ENCODE measurements at regions not wholly inside any gene's neighbourhood (a gene's known extent, or its start where the extent isn't known, plus 50 kb on each side); places are given as distances from the start of the nearest gene placed in this dataset.

DNA sequence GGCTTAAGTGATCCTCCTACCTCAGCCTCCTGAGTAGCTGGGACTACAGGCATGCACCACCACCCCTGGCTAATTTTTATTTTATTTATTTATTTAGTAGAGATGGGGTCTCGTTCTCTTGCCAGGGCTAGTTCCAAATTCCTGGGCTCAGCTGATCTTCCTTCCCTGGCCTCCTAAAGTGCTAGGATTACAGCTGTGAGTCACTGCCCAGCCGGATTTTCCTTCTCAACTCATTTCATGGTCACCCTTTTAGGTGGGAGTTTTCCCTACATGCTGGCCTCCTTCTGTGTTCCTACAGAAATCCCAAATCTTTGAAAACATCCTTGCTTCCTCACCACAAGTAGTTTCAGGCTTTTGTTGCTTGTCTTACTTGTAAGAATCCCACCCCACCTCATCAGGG is 102.1 kb upstream of the SIAH1 start:
- no CpG with 5 or more reads among the region's 2 CpGs for WGBS, 2 experiments (ENCODE audit: extremely low coverage in 2 of 2, insufficient read length in 1 of 2)
- BruUV-seq (replicated peaks): no TSS peak

More for the DNA sequence above, 102.1 kb upstream of the SIAH1 start:
- no peak overlapping the region for H2BK20ac ChIP-seq (ENCODE audit: low read depth, low read length)
- no peaks in the 10 kb centered on the region for H4K20me1 ChIP-seq (ENCODE audit: insufficient read depth, low read length)
- ChIA-PET POLR2A (ENCODE audit: unreplicated experiment) (no interaction called here), CTCF (no interaction called here)
- TF ChIP-seq NFE2L2 (IDR thresholded peaks at IDR 0.05; ENCODE audit: low read depth, low read length): no peak
- TF ChIP-seq CHD1 (IDR thresholded peaks at IDR 0.05; ENCODE audit: low read depth, low read length): no peak
- TF ChIP-seq RFX5 (IDR thresholded peaks at IDR 0.05; ENCODE audit: low read depth, low read length): no peak
- TF ChIP-seq, protein P1, sequence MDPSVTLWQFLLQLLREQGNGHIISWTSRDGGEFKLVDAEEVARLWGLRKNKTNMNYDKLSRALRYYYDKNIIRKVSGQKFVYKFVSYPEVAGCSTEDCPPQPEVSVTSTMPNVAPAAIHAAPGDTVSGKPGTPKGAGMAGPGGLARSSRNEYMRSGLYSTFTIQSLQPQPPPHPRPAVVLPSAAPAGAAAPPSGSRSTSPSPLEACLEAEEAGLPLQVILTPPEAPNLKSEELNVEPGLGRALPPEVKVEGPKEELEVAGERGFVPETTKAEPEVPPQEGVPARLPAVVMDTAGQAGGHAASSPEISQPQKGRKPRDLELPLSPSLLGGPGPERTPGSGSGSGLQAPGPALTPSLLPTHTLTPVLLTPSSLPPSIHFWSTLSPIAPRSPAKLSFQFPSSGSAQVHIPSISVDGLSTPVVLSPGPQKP (IDR thresholded peaks at IDR 0.05; ENCODE audit: borderline replicate concordance, low read depth, low read length): no peak
- no peak for TF ChIP-seq SMC3 (IDR thresholded peaks at IDR 0.05; ENCODE audit: low read depth, low read length)
- no peak for TF ChIP-seq RCOR1 (IDR thresholded peaks at IDR 0.05; ENCODE audit: insufficient replicate concordance, low read length)
- TF ChIP-seq, protein P2, sequence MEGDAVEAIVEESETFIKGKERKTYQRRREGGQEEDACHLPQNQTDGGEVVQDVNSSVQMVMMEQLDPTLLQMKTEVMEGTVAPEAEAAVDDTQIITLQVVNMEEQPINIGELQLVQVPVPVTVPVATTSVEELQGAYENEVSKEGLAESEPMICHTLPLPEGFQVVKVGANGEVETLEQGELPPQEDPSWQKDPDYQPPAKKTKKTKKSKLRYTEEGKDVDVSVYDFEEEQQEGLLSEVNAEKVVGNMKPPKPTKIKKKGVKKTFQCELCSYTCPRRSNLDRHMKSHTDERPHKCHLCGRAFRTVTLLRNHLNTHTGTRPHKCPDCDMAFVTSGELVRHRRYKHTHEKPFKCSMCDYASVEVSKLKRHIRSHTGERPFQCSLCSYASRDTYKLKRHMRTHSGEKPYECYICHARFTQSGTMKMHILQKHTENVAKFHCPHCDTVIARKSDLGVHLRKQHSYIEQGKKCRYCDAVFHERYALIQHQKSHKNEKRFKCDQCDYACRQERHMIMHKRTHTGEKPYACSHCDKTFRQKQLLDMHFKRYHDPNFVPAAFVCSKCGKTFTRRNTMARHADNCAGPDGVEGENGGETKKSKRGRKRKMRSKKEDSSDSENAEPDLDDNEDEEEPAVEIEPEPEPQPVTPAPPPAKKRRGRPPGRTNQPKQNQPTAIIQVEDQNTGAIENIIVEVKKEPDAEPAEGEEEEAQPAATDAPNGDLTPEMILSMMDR (conservative IDR thresholded peaks at IDR 0.05; ENCODE audit: low read depth, low read length): no peak
- H3K4me1 ChIP-seq (ENCODE audit: control insufficient read depth, insufficient read depth, low read length): peaks cover 4% of the 10 kb centered on the region; the same call in 1 of the 2 replicates
- no peak overlapping the region for H3K23ac ChIP-seq (ENCODE audit: low read depth, low read length)
- no peak overlapping the region for H2BK15ac ChIP-seq (ENCODE audit: low read depth, low read length)
- no peak overlapping the region for H2BK120ac ChIP-seq (ENCODE audit: low read depth, low read length)
- in situ Hi-C loops (cut with MboI; ENCODE audit: low sequenced_read_pairs) (no loop called here), dilution Hi-C loops (cut with HindIII; ENCODE audit: low sequenced_read_pairs, unreplicated experiment) (no loop called here), intact Hi-C loops (cut with micrococcal nuclease) (no loop called here)
- DNase-seq (peak; percentile 33), ATAC-seq (ENCODE audit: low read depth) (peak; percentile 68)
- H4K5ac ChIP-seq (ENCODE audit: low read depth, low read length): no peak overlapping the region
- no peak overlapping the region for H4K8ac ChIP-seq (ENCODE audit: low read depth in 2 of 2, low read length in 2 of 2)
- 0 out of 2 replicates have a peak overlapping the region, but pooled peaks have one; percentile 17 for H3K14ac ChIP-seq (replicated peaks; ENCODE audit: low read depth, low read length)
- H3K9ac ChIP-seq (ENCODE audit: low read depth, low read length): no peak overlapping the region
- H2BK5ac ChIP-seq (ENCODE audit: low read depth, low read length, poor library complexity, severe bottlenecking): no peak overlapping the region
- H3K79me1 ChIP-seq (ENCODE audit: low read depth in 1 of 2, low read length in 2 of 2): no peaks in the 10 kb centered on the region
- H3K4me2 ChIP-seq (ENCODE audit: low read depth, low read length): no peak overlapping the region
- H3K27me3 ChIP-seq (ENCODE audit: control insufficient read depth, insufficient read depth, low read length): peaks cover 2% of the 10 kb centered on the region; the same call in 1 of the 2 replicates
- H3K4me3 ChIP-seq (ENCODE audit: insufficient read depth, low read depth, low read length): no peak overlapping the region
- H3K9me3 ChIP-seq (ENCODE audit: control insufficient read depth, insufficient read depth, low read length): no peaks in the 10 kb centered on the region
- H3K9me1 ChIP-seq (ENCODE audit: insufficient read depth, low read length): no peaks in the 10 kb centered on the region
- no peak overlapping the region for H3K27ac ChIP-seq (ENCODE audit: insufficient read depth, low read length)
- no peak overlapping the region for H2AK9ac ChIP-seq (replicated peaks; ENCODE audit: low read depth, low read length, poor library complexity)
- no peak overlapping the region for H2AK5ac ChIP-seq (ENCODE audit: low read depth, low read length)
- H3K56ac ChIP-seq (ENCODE audit: extremely low read depth, insufficient read depth, low read length): no peak overlapping the region
- H4K91ac ChIP-seq (ENCODE audit: insufficient read depth, low read depth, low read length): no peak overlapping the region
- H3K36me3 ChIP-seq (ENCODE audit: control insufficient read depth, insufficient read depth, low read length): no peaks in the 10 kb centered on the region
- H3K18ac ChIP-seq (ENCODE audit: low read depth, low read length): no peak overlapping the region
- no peak overlapping the region for H3K4ac ChIP-seq (ENCODE audit: low read depth, low read length)
- H2AFZ ChIP-seq (replicated peaks; ENCODE audit: low read length, poor library complexity): peak overlapping the region; percentile 56

Measured in IMR-90 (cell line).